ENCODE measurements at regions not wholly inside any gene's neighbourhood (a gene's known extent, or its start where the extent isn't known, plus 50 kb on each side); places are given as distances from the start of the nearest gene placed in this dataset.

- no peak overlapping the region for H3K4me2 ChIP-seq (ENCODE audit: low read length)
- no peaks in the 10 kb centered on the region for H3K79me1 ChIP-seq (ENCODE audit: low read length)
- H4K91ac ChIP-seq (ENCODE audit: low read depth, low read length) = no peak overlapping the region
- no peak overlapping the region for H2AK5ac ChIP-seq (ENCODE audit: low read length)
- H3K79me2 ChIP-seq (ENCODE audit: control insufficient read depth, insufficient read depth, low read length, poor library complexity) = no peaks in the 10 kb centered on the region
- no peak overlapping the region for H4K8ac ChIP-seq (ENCODE audit: low read depth, low read length)
- no peak overlapping the region for H3K23ac ChIP-seq (ENCODE audit: low read length)
- no peak overlapping the region for H4K12ac ChIP-seq (ENCODE audit: low read depth, low read length)
- no peaks in the 10 kb centered on the region for H3K27me3 ChIP-seq (ENCODE audit: insufficient read depth, low read length)
- no peak overlapping the region for H2BK120ac ChIP-seq (ENCODE audit: insufficient read depth, low read length, poor library complexity)
- no peak overlapping the region for H3K9ac ChIP-seq (ENCODE audit: low read length)
- no peak overlapping the region for H3K27ac ChIP-seq (ENCODE audit: low read depth, low read length)
- H3K14ac ChIP-seq (ENCODE audit: low read length) = no peak overlapping the region
- H2BK5ac ChIP-seq (ENCODE audit: low read depth, low read length, poor library complexity) = no peak overlapping the region
- no peaks in the 10 kb centered on the region for H3K4me1 ChIP-seq (ENCODE audit: control insufficient read depth in 1 of 2, insufficient read depth in 2 of 2, low read length in 2 of 2)
- no peak overlapping the region for H3K18ac ChIP-seq (ENCODE audit: low read length)
- H3K4me3 ChIP-seq (ENCODE audit: low read depth, low read length) = no peak overlapping the region
- DNase-seq = no peak
- H3K9me3 ChIP-seq (ENCODE audit: insufficient read depth, low read depth, low read length) = no peaks in the 10 kb centered on the region
- H3K4ac ChIP-seq (ENCODE audit: low read depth, low read length) = no peak overlapping the region
- WGBS (ENCODE audit: extremely low coverage, insufficient coverage, insufficient read length) = no CpG with 5 or more reads among the region's 2 CpGs
- no peaks in the 10 kb centered on the region for H3K36me3 ChIP-seq (ENCODE audit: control insufficient read depth in 1 of 2, insufficient read depth in 2 of 2, low read length in 2 of 2)
- no peak overlapping the region for H2AFZ ChIP-seq (ENCODE audit: insufficient read depth, low read length, poor library complexity)
- H2BK12ac ChIP-seq (ENCODE audit: low read length) = no peak overlapping the region
Observed at GRCh38 chr14:98103705-98104104, 1168.3 kb downstream of the BCL11B start.

DNA sequence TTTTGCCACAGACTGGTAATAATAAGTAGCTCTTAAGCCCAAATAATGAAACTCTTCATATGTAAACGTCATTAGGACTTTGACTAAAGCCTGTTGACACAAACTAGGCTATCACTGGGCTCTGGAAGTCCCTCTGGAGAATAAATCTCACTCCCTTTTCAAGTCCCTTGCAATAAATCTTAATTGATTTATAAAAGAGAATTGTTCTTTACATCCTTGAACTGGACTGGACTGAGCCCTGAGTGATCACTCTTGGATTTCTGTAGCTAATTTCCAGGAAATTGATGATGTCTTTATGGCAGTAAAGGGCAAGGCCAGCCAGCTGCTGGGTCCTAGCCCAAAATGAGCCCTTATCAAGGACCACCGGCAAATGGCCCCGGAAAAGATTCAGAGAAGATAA is 1162.7 kb downstream of the BCL11B start:
- H3K23ac ChIP-seq (ENCODE audit: low read length) = no peak overlapping the region
- no peak overlapping the region for H3K9ac ChIP-seq (ENCODE audit: low read length)
- H2BK120ac ChIP-seq (ENCODE audit: insufficient read depth, low read length, poor library complexity) = no peak overlapping the region
- H2AK5ac ChIP-seq (ENCODE audit: low read length) = no peak overlapping the region
- H3K79me2 ChIP-seq (ENCODE audit: control insufficient read depth, insufficient read depth, low read length, poor library complexity) = no peaks in the 10 kb centered on the region
- no peak overlapping the region for H3K4me3 ChIP-seq (ENCODE audit: low read depth, low read length)
- no peaks in the 10 kb centered on the region for H3K36me3 ChIP-seq (ENCODE audit: control insufficient read depth in 1 of 2, insufficient read depth in 2 of 2, low read length in 2 of 2)
- WGBS (ENCODE audit: extremely low coverage, insufficient coverage, insufficient read length) = no CpG with 5 or more reads among the region's 3 CpGs
- H3K27ac ChIP-seq (ENCODE audit: low read depth, low read length) = no peak overlapping the region
- no peak overlapping the region for H4K8ac ChIP-seq (ENCODE audit: low read depth, low read length)
- DNase-seq = no peak
- no peak overlapping the region for H4K91ac ChIP-seq (ENCODE audit: low read depth, low read length)
- no peak overlapping the region for H4K12ac ChIP-seq (ENCODE audit: low read depth, low read length)
- H3K9me3 ChIP-seq (ENCODE audit: insufficient read depth, low read depth, low read length) = no peaks in the 10 kb centered on the region
- no peak overlapping the region for H2BK12ac ChIP-seq (ENCODE audit: low read length)
- no peaks in the 10 kb centered on the region for H3K27me3 ChIP-seq (ENCODE audit: insufficient read depth, low read length)
- H3K4me2 ChIP-seq (ENCODE audit: low read length) = no peak overlapping the region
- H2BK5ac ChIP-seq (ENCODE audit: low read depth, low read length, poor library complexity) = no peak overlapping the region
- H3K79me1 ChIP-seq (ENCODE audit: low read length) = no peaks in the 10 kb centered on the region
- no peak overlapping the region for H3K4ac ChIP-seq (ENCODE audit: low read depth, low read length)
- no peak overlapping the region for H3K14ac ChIP-seq (ENCODE audit: low read length)
- H2AFZ ChIP-seq (ENCODE audit: insufficient read depth, low read length, poor library complexity) = no peak overlapping the region
- H3K4me1 ChIP-seq (ENCODE audit: control insufficient read depth in 1 of 2, insufficient read depth in 2 of 2, low read length in 2 of 2) = no peaks in the 10 kb centered on the region
- H3K18ac ChIP-seq (ENCODE audit: low read length) = no peak overlapping the region

GRCh38 chr14:98112194-98112780 is 1159.7 kb downstream of the BCL11B start:
- Histone ChIP-seq H3K9me3 (ENCODE audit: insufficient read depth, low read depth, low read length) (no peaks in the 10 kb centered on the region), H3K36me3 (ENCODE audit: control insufficient read depth in 1 of 2, insufficient read depth in 2 of 2, low read length in 2 of 2) (no peaks in the 10 kb centered on the region), H3K23ac (ENCODE audit: low read length) (no peak overlapping the region), H2BK5ac (ENCODE audit: low read depth, low read length, poor library complexity) (no peak overlapping the region), H3K27me3 (ENCODE audit: insufficient read depth, low read length) (no peaks in the 10 kb centered on the region), H2BK120ac (ENCODE audit: insufficient read depth, low read length, poor library complexity) (no peak overlapping the region), H3K4me3 (ENCODE audit: low read depth, low read length) (no peak overlapping the region), H3K9ac (ENCODE audit: low read length) (no peak overlapping the region), H4K8ac (ENCODE audit: low read depth, low read length) (no peak overlapping the region), H3K14ac (ENCODE audit: low read length) (no peak overlapping the region), H3K4me1 (ENCODE audit: control insufficient read depth in 1 of 2, insufficient read depth in 2 of 2, low read length in 2 of 2) (no peaks in the 10 kb centered on the region), H3K4ac (ENCODE audit: low read depth, low read length) (no peak overlapping the region), H2AFZ (ENCODE audit: insufficient read depth, low read length, poor library complexity) (no peak overlapping the region), H3K79me1 (ENCODE audit: low read length) (no peaks in the 10 kb centered on the region), H3K79me2 (ENCODE audit: control insufficient read depth, insufficient read depth, low read length, poor library complexity) (no peaks in the 10 kb centered on the region), H4K91ac (ENCODE audit: low read depth, low read length) (no peak overlapping the region), H3K27ac (ENCODE audit: low read depth, low read length) (no peak overlapping the region), H4K12ac (ENCODE audit: low read depth, low read length) (no peak overlapping the region), H3K18ac (ENCODE audit: low read length) (no peak overlapping the region), H3K4me2 (ENCODE audit: low read length) (no peak overlapping the region), H2AK5ac (ENCODE audit: low read length) (no peak overlapping the region), H2BK12ac (ENCODE audit: low read length) (no peak overlapping the region)
- no CpG with 5 or more reads among the region's 5 CpGs for WGBS (ENCODE audit: extremely low coverage, insufficient coverage, insufficient read length)
- DNase-seq = no peak

- no peak for DNase-seq
- no peak overlapping the region for H4K8ac ChIP-seq (ENCODE audit: low read depth, low read length)
- no peak overlapping the region for H2AK5ac ChIP-seq (ENCODE audit: low read length)
- no peaks in the 10 kb centered on the region for H3K36me3 ChIP-seq (ENCODE audit: control insufficient read depth in 1 of 2, insufficient read depth in 2 of 2, low read length in 2 of 2)
- no peaks in the 10 kb centered on the region for H3K27me3 ChIP-seq (ENCODE audit: insufficient read depth, low read length)
- H3K9me3 ChIP-seq (ENCODE audit: insufficient read depth, low read depth, low read length) = no peaks in the 10 kb centered on the region
- H3K27ac ChIP-seq (ENCODE audit: low read depth, low read length) = no peak overlapping the region
- H4K91ac ChIP-seq (ENCODE audit: low read depth, low read length) = no peak overlapping the region
- no peak overlapping the region for H2BK12ac ChIP-seq (ENCODE audit: low read length)
- no peak overlapping the region for H2AFZ ChIP-seq (ENCODE audit: insufficient read depth, low read length, poor library complexity)
- H2BK5ac ChIP-seq (ENCODE audit: low read depth, low read length, poor library complexity) = no peak overlapping the region
- H3K23ac ChIP-seq (ENCODE audit: low read length) = no peak overlapping the region
- no CpG with 5 or more reads among the region's 3 CpGs for whole genome bisulfite sequencing (ENCODE audit: extremely low coverage, insufficient coverage, insufficient read length)
- no peak overlapping the region for H3K4me2 ChIP-seq (ENCODE audit: low read length)
- no peak overlapping the region for H3K9ac ChIP-seq (ENCODE audit: low read length)
- no peak overlapping the region for H4K12ac ChIP-seq (ENCODE audit: low read depth, low read length)
- no peak overlapping the region for H2BK120ac ChIP-seq (ENCODE audit: insufficient read depth, low read length, poor library complexity)
- H3K4me1 ChIP-seq (ENCODE audit: control insufficient read depth in 1 of 2, insufficient read depth in 2 of 2, low read length in 2 of 2) = no peaks in the 10 kb centered on the region
- H3K4ac ChIP-seq (ENCODE audit: low read depth, low read length) = no peak overlapping the region
- no peak overlapping the region for H3K14ac ChIP-seq (ENCODE audit: low read length)
- H3K79me1 ChIP-seq (ENCODE audit: low read length) = no peaks in the 10 kb centered on the region
- H3K79me2 ChIP-seq (ENCODE audit: control insufficient read depth, insufficient read depth, low read length, poor library complexity) = no peaks in the 10 kb centered on the region
- no peak overlapping the region for H3K18ac ChIP-seq (ENCODE audit: low read length)
- no peak overlapping the region for H3K4me3 ChIP-seq (ENCODE audit: low read depth, low read length)
Observed at GRCh38 chr14:98114122-98114895, 1157.7 kb downstream of the BCL11B start.
